ENCODE measurements at regions not wholly inside any gene's neighbourhood (a gene's known extent, or its start where the extent isn't known, plus 50 kb on each side); places are given as distances from the start of the nearest gene placed in this dataset.
A peak's percentile ranks its signal among the peaks of the same experiment; 100 is the strongest.

- Histone ChIP-seq H3K4me3 (no peak overlapping the region), H3K9me3 (no peaks in the 10 kb centered on the region), H3K27ac (no peak overlapping the region), H3K4me2 (no peak overlapping the region), H3K4me1 (no peaks in the 10 kb centered on the region)
- WGBS (ENCODE audit: missing lambda C conversion rate): 45% methylated on average over 2 of the region's 2 CpGs
- CTCF ChIA-PET: no interaction called here
- FAIRE-seq: no peak
- POLR2A ChIA-PET: interaction anchor here (0.5 kb wide), 1 partner anchor 28 kb away, joined by 6 read pairs; no protein-coding TSS in a partner anchor
- no peak for DNase-seq (ENCODE audit: low read depth in 1 of 2, low spot score in 1 of 2)
- ATAC-seq: no peak
- no peak for TF ChIP-seq MAZ (IDR thresholded peaks at IDR 0.05; ENCODE audit: borderline replicate concordance, low read depth, low read length)
- peak; percentile 49 for TF ChIP-seq ZC3H11A (IDR thresholded peaks at IDR 0.05)
- no peak for TF ChIP-seq E2F6 (IDR thresholded peaks at IDR 0.05; ENCODE audit: borderline replicate concordance, low read depth)
Measured at GRCh38 chr1:193807208-193807607, 620.8 kb upstream of the B3GALT2 start.

- WGBS (ENCODE audit: missing lambda C conversion rate): 29% methylated on average over 3 of the region's 3 CpGs
- FAIRE-seq (no peak), DNase-seq (ENCODE audit: low read depth in 1 of 2, low spot score in 1 of 2) (no peak), ATAC-seq (no peak)
- POLR2A ChIA-PET: interaction anchor here (0.5 kb wide), 1 partner anchor 29 kb away, joined by 6 read pairs; no protein-coding TSS in a partner anchor
- H3K4me1 ChIP-seq: no peaks in the 10 kb centered on the region
- CTCF ChIA-PET: no interaction called here
- H3K27ac ChIP-seq: no peak overlapping the region
- no peaks in the 10 kb centered on the region for H3K9me3 ChIP-seq
- H3K4me3 ChIP-seq: no peak overlapping the region
- TF ChIP-seq ELK1 (IDR thresholded peaks at IDR 0.05; ENCODE audit: low read depth, low read length) (no peak), RAD21 (conservative IDR thresholded peaks at IDR 0.05 in 1 of 2, IDR thresholded peaks at IDR 0.05 in 1 of 2) (no peak)
- no peak overlapping the region for H3K4me2 ChIP-seq
Measured at GRCh38 chr1:193806079-193807048, 620.0 kb upstream of the B3GALT2 start.

- Histone ChIP-seq H3K27ac (no peak overlapping the region), H3K4me2 (no peak overlapping the region), H3K4me3 (no peak overlapping the region), H3K9me3 (no peaks in the 10 kb centered on the region), H3K4me1 (no peaks in the 10 kb centered on the region)
- POLR2A ChIA-PET: no interaction called here
- CTCF ChIA-PET: no interaction called here
- ATAC-seq: no peak
- no peak for DNase-seq (ENCODE audit: low read depth in 1 of 2, low spot score in 1 of 2)
- 68% methylated on average over 6 of the region's 6 CpGs for WGBS (ENCODE audit: missing lambda C conversion rate)
- FAIRE-seq: no peak
- no peak for TF ChIP-seq EP300 (IDR thresholded peaks at IDR 0.05)
- peak; percentile 14 for TF ChIP-seq MAFK (IDR thresholded peaks at IDR 0.05; ENCODE audit: partially characterized antibody)
Measured at GRCh38 chr1:193799948-193800690, 613.7 kb upstream of the B3GALT2 start.

GRCh38 chr1:193799371-193799770 lies 613.0 kb upstream of the B3GALT2 start:
- FAIRE-seq (no peak), DNase-seq (ENCODE audit: low read depth in 1 of 2, low spot score in 1 of 2) (no peak), ATAC-seq (no peak)
- H3K4me1 ChIP-seq: no peaks in the 10 kb centered on the region
- ChIA-PET CTCF (no interaction called here), POLR2A (no interaction called here)
- no peak overlapping the region for H3K4me3 ChIP-seq
- WGBS (ENCODE audit: missing lambda C conversion rate): 88% methylated on average over 2 of the region's 2 CpGs
- no peak overlapping the region for H3K27ac ChIP-seq
- no peaks in the 10 kb centered on the region for H3K9me3 ChIP-seq
- H3K4me2 ChIP-seq: no peak overlapping the region
- TF ChIP-seq POLR2AphosphoS2 (conservative IDR thresholded peaks at IDR 0.05; ENCODE audit: low read length) (no peak), EHF (CRISPR knock-in tag; IDR thresholded peaks at IDR 0.05) (no peak), HOXB13 (CRISPR knock-in tag; IDR thresholded peaks at IDR 0.05; ENCODE audit: low read depth) (no peak), MAX (IDR thresholded peaks at IDR 0.05) (no peak), HEYL (CRISPR knock-in tag; IDR thresholded peaks at IDR 0.05) (no peak), ZNF302 (CRISPR knock-in tag; IDR thresholded peaks at IDR 0.05) (no peak), BHLHE40 (IDR thresholded peaks at IDR 0.05; ENCODE audit: low read depth, low read length) (no peak), CEBPB (IDR thresholded peaks at IDR 0.05) (no peak), KDM1A (IDR thresholded peaks at IDR 0.05; ENCODE audit: low read depth) (no peak), MAFK (IDR thresholded peaks at IDR 0.05; ENCODE audit: partially characterized antibody) (no peak), KDM5A (IDR thresholded peaks at IDR 0.05) (no peak), CTCF (IDR thresholded peaks at IDR 0.05) (no peak), HES2 (IDR thresholded peaks at IDR 0.05) (no peak), SREBF2 (IDR thresholded peaks at IDR 0.05) (no peak), BCL3 (IDR thresholded peaks at IDR 0.05) (no peak)

Measured in A549 (cell line).